Effector CD4-positive, alpha-beta T cell (primary cell): ENCODE measurements at regions not wholly inside any gene's neighbourhood (a gene's known extent, or its start where the extent isn't known, plus 50 kb on each side); places are given as distances from the start of the nearest gene placed in this dataset.
"Not testable (repeated sequence)": the region's sequence is repeated elsewhere in the genome, so short reads cannot be mapped to it uniquely, and the experiment has no call there.

ENCODE experiments used
- DNase-seq: peaks from one replicate; pipeline ENCODE4 v3.0.0-alpha.2; 2020

- no peak for DNase-seq
These were observed 318.8 kb downstream of the TSN start for GRCh38 chr2:122074201-122074600.

- no peak for DNase-seq
These were observed 319.9 kb downstream of the TSN start for GRCh38 chr2:122075381-122075780.

- DNase-seq, result no peak
These were observed 321.7 kb downstream of the TSN start for GRCh38 chr2:122077114-122077513.

GRCh38 chr2:122077771-122078170 is 322.3 kb downstream of the TSN start:
- DNase-seq, result no peak

- no peak for DNase-seq
These were observed 323.0 kb downstream of the TSN start for GRCh38 chr2:122078451-122078850.

GRCh38 chr2:122079844-122080243 is 324.4 kb downstream of the TSN start:
- DNase-seq, result no peak

GRCh38 chr2:122080316-122080715 is 324.9 kb downstream of the TSN start:
- DNase-seq, result no peak

- no peak for DNase-seq
These were observed 325.4 kb downstream of the TSN start for GRCh38 chr2:122080871-122081270.

GRCh38 chr2:122081751-122082150 is 326.3 kb downstream of the TSN start:
- DNase-seq, result no peak

- no peak for DNase-seq
These were observed 328.0 kb downstream of the TSN start for GRCh38 chr2:122083256-122084048.

GRCh38 chr2:122085672-122086071 is 330.2 kb downstream of the TSN start:
- not testable (repeated sequence) for DNase-seq

GRCh38 chr2:122094557-122094956 is 339.1 kb downstream of the TSN start:
- DNase-seq, result no peak

GRCh38 chr2:122096761-122097160 is 341.3 kb downstream of the TSN start:
- no peak for DNase-seq

- DNase-seq, result no peak
These were observed 342.9 kb downstream of the TSN start for GRCh38 chr2:122098306-122098705.

- DNase-seq, result no peak
These were observed 344.9 kb downstream of the TSN start for GRCh38 chr2:122100346-122100745.

GRCh38 chr2:122100756-122101155 is 345.3 kb downstream of the TSN start:
- DNase-seq, result no peak

GRCh38 chr2:122101319-122101718 is 345.9 kb downstream of the TSN start:
- no peak for DNase-seq

GRCh38 chr2:122105171-122105876 is 349.9 kb downstream of the TSN start:
- no peak for DNase-seq

- DNase-seq, result no peak
These were observed 350.4 kb downstream of the TSN start for GRCh38 chr2:122105877-122106206.

- no peak for DNase-seq
These were observed 352.7 kb downstream of the TSN start for GRCh38 chr2:122108186-122108585.

GRCh38 chr2:122112216-122113005 is 357.0 kb downstream of the TSN start:
- DNase-seq, result no peak

- DNase-seq, result no peak
These were observed 359.0 kb downstream of the TSN start for GRCh38 chr2:122114421-122114820.

- no peak for DNase-seq
These were observed 361.9 kb downstream of the TSN start for GRCh38 chr2:122117371-122117770.

- DNase-seq, result no peak
These were observed 373.9 kb downstream of the TSN start for GRCh38 chr2:122129399-122129798.
